HCT116 (cell line): ENCODE measurements at regions not wholly inside any gene's neighbourhood (a gene's known extent, or its start where the extent isn't known, plus 50 kb on each side); places are given as distances from the start of the nearest gene placed in this dataset.

Experiments
- ATAC-seq: fragments of 200-7000 bp; cut with Tn5 transposase; 2 replicates; pipeline ENCODE4 v1.9.1; 2020; ENCODE audit warnings: mild to moderate bottlenecking, moderate library complexity
- BruUV-seq: library from RNA; stranded (reverse); fragments of 400-500 nt; replicated peaks from 2 replicates; lab custom pipeline; 2021; lab: Mats Ljungman, UMichigan
- CTCF ChIA-PET: fragments of 300-600 bp; sonication (Branson Sonifier 250); formaldehyde crosslinking; loops from one replicate; lab custom pipeline; 2021; ENCODE audit warnings: antibody characterized with exemption; lab: Charles Lee
- POLR2A ChIA-PET: fragments of 300-600, 350-600 bp; sonication (Branson Sonifier 250); formaldehyde crosslinking; loops from one replicate; lab custom pipeline; 2021; ENCODE audit warnings: antibody characterized with exemption; lab: Charles Lee
- RAD21 ChIA-PET, 2 experiments: fragments of 300-600 bp; sonication (Branson Sonifier 250); formaldehyde crosslinking; loops; one replicate each; lab custom pipeline; 2023; ENCODE audit warnings: low total read pairs in 2 of 2; ENCODE audit not compliant: uncharacterized antibody in 2 of 2, unreplicated experiment in 2 of 2, low non-redundant PET in 1 of 2; lab: Charles Lee
- DNase-seq: peaks from one replicate; pipeline ENCODE4 v3.0.0-alpha.2; 2010; ENCODE audit warnings: low read depth, low spot score
- H2AFZ ChIP-seq: fragments of 200-600 bp; shearing (Covaris generic), sonication (generic); 2 replicates; pipeline ENCODE4 v1.6.1; 2017; ENCODE audit warnings: low read depth, mixed run types, mixed read lengths, antibody characterized with exemption, low read length; ENCODE audit not compliant: poor library complexity, severe bottlenecking
- H3K27ac ChIP-seq: 2 replicates; pipeline ENCODE4 v1.5.1; 2012; ENCODE audit warnings: low read depth, low read length
- H3K27me3 ChIP-seq: fragments of 200-600 bp; sonication (generic); 2 replicates; pipeline ENCODE4 v1.6.1; 2016; ENCODE audit warnings: mixed run types, low read length, mixed read lengths; ENCODE audit not compliant: insufficient read depth
- H3K36me3 ChIP-seq, 2 experiments: fragments of 200-500 bp in 1 of 2; fragments of 200-600 bp in 1 of 2; sonication (Bioruptor generic) in 1 of 2; sonication (generic) in 1 of 2; 2 replicates each; pipeline versions ENCODE4 v1.5.1 to v1.6.1; 2014 to 2016; ENCODE audit warnings: low read length in 2 of 2, inconsistent platforms in 1 of 2, mixed read lengths in 1 of 2, mixed run types in 1 of 2; ENCODE audit not compliant: insufficient read depth in 2 of 2, control insufficient read depth in 1 of 2
- H3K4me1 ChIP-seq, 2 experiments: fragments of 200-600 bp in 1 of 2; sonication (generic) in 1 of 2; 2 replicates each; pipeline versions ENCODE4 v1.5.1 to v1.6.1; 2012 to 2017; ENCODE audit warnings: low read length in 2 of 2, inconsistent platforms in 1 of 2, mild to moderate bottlenecking in 1 of 2, mixed read lengths in 1 of 2, mixed run types in 1 of 2, moderate library complexity in 1 of 2; ENCODE audit not compliant: insufficient read depth in 2 of 2, control insufficient read depth in 1 of 2
- H3K4me2 ChIP-seq: fragments of 200-600 bp; sonication (generic); 2 replicates; pipeline ENCODE4 v1.6.1; 2017; ENCODE audit warnings: mixed run types, low read length, mixed read lengths
- H3K4me3 ChIP-seq, 2 experiments: fragments of 200-600 bp in 1 of 2; sonication (generic) in 1 of 2; replicated peaks in 1 of 2; 2 replicates each; pipeline ENCODE4 v1.5.1; 2011 to 2016; ENCODE audit warnings: low read length in 2 of 2, control low read depth in 1 of 2, low read depth in 1 of 2, mild to moderate bottlenecking in 1 of 2, mixed read lengths in 1 of 2, mixed run types in 1 of 2
- H3K79me2 ChIP-seq: fragments of 200-600 bp; sonication (generic); 2 replicates; pipeline ENCODE4 v1.6.1; 2017; ENCODE audit warnings: mild to moderate bottlenecking, mixed run types, low read length, moderate library complexity, mixed read lengths; ENCODE audit not compliant: insufficient read depth
- H3K9ac ChIP-seq: fragments of 200-600 bp; sonication (generic); 2 replicates; pipeline ENCODE4 v1.6.1; 2016; ENCODE audit warnings: low read length, mixed read lengths
- H3K9me2 ChIP-seq: fragments of 200-600 bp; sonication (generic), shearing (Covaris generic); 2 replicates; pipeline ENCODE4 v1.6.1; 2017; ENCODE audit warnings: mixed run types, mild to moderate bottlenecking, moderate library complexity; ENCODE audit not compliant: insufficient read depth
- H3K9me3 ChIP-seq, 2 experiments: fragments of 200-500 bp in 1 of 2; fragments of 200-600 bp in 1 of 2; sonication (Bioruptor generic) in 1 of 2; sonication (generic) in 1 of 2; 2 replicates each; pipeline ENCODE4 v1.6.1; 2014 to 2017; ENCODE audit warnings: low read length in 2 of 2, mixed read lengths in 2 of 2, inconsistent platforms in 1 of 2, low read depth in 1 of 2, mild to moderate bottlenecking in 1 of 2, mixed run types in 1 of 2, moderate library complexity in 1 of 2; ENCODE audit not compliant: control insufficient read depth in 1 of 2, insufficient read depth in 1 of 2
- H4K20me1 ChIP-seq: fragments of 200-600 bp; sonication (generic), shearing (Covaris generic); 2 replicates; pipeline ENCODE4 v1.6.1; 2017; ENCODE audit warnings: mixed run types, mild to moderate bottlenecking, moderate library complexity; ENCODE audit not compliant: insufficient read depth
- ATF3 ChIP-seq: IDR thresholded peaks from 2 replicates; pipeline ENCODE4 v1.6.1; 2012
- CEBPB ChIP-seq: IDR thresholded peaks from 2 replicates; pipeline ENCODE4 v1.6.1; 2012; ENCODE audit warnings: low read depth
- EZH2phosphoT487 ChIP-seq: fragments of 200-600 bp; IDR thresholded peaks from 2 replicates; pipeline ENCODE4 v1.6.1; 2018; ENCODE audit warnings: antibody characterized with exemption, borderline replicate concordance
- FOSL1 ChIP-seq: IDR thresholded peaks from 2 replicates; pipeline ENCODE4 v1.6.1; 2012; ENCODE audit warnings: low read depth
- POLR2AphosphoS5 ChIP-seq: IDR thresholded peaks from 2 replicates; pipeline ENCODE4 v1.6.1; 2011; ENCODE audit warnings: mild to moderate bottlenecking, low read depth, low read length, moderate library complexity
- RAD21 ChIP-seq: IDR thresholded peaks from 2 replicates; pipeline ENCODE4 v1.6.1; 2012; ENCODE audit warnings: low read depth, mild to moderate bottlenecking
- TCF7L2 ChIP-seq: IDR thresholded peaks from 2 replicates; pipeline ENCODE4 v1.7.0; 2011; ENCODE audit warnings: borderline replicate concordance, inconsistent platforms; ENCODE audit not compliant: insufficient read depth, insufficient read length; ENCODE audit errors: extremely low read depth
- YY1 ChIP-seq: IDR thresholded peaks from 2 replicates; pipeline ENCODE4 v1.6.1; 2011; ENCODE audit warnings: low read length, low read depth, moderate library complexity, mild to moderate bottlenecking; ENCODE audit not compliant: insufficient replicate concordance; ENCODE audit errors: extremely low read depth
- ZBTB33 ChIP-seq: IDR thresholded peaks from 2 replicates; pipeline ENCODE4 v1.6.1; 2011; ENCODE audit warnings: mild to moderate bottlenecking, low read length, moderate library complexity; ENCODE audit not compliant: insufficient replicate concordance; ENCODE audit errors: extremely low read depth
- ZFX ChIP-seq: fragments of 450-650 bp; IDR thresholded peaks from 2 replicates; pipeline ENCODE4 v1.6.1; 2017
- ZNF274 ChIP-seq: fragments of 200-500 bp; sonication (Bioruptor generic); IDR thresholded peaks from 2 replicates; pipeline ENCODE4 v1.6.1; 2014; ENCODE audit warnings: mild to moderate bottlenecking, low read depth, low read length, inconsistent platforms
- intact Hi-C: fragments of 100-400 bp; cut with micrococcal nuclease; formaldehyde crosslinking; loops from 2 replicates; pipeline ENCODE4 v1.10.0; 2022
- TF ChIP-seq, protein P1 (sequence below): IDR thresholded peaks from 2 replicates; pipeline ENCODE4 v1.6.1; 2012; ENCODE audit warnings: low read depth

DNA sequence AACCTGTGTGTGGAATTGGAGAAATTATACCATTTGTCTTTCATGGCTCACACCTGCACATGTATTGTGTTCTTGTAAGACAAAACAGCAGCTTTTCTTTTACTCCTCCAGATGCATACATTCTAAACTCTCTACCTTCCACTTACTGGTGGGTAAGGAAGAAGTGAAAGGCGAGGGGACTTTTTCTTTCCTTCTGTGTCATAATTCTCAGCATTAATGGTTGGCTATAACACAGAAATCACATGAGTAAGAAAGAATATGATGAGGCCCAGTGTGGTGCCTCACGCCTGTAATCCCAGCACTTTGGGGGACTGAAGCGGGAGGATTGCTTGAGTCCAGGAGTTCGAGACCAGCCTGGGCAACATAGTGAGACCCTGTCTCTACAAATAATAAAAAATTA is 57.8 kb upstream of the SHANK2 start:
- TF ChIP-seq YY1 (no peak), ZNF274 (no peak), RAD21 (no peak), POLR2AphosphoS5 (no peak), FOSL1 (no peak), ZFX (no peak), TCF7L2 (no peak), ZBTB33 (no peak)
- TF ChIP-seq, all 23 proteins: peak for 0
- no peaks in the 10 kb centered on the region for H3K9me2 ChIP-seq
- no TSS peak for BruUV-seq
- POLR2A ChIA-PET = no interaction called here
- RAD21 ChIA-PET = no interaction called here
- CTCF ChIA-PET = no interaction called here
- no peak overlapping the region for H3K27ac ChIP-seq
- peaks cover 0 to 4% of the 10 kb centered on the region in 2 experiments; a peak in 1 of 4 replicates for H3K4me1 ChIP-seq
- H3K36me3 ChIP-seq = no peaks in the 10 kb centered on the region
- ATAC-seq (no peak), DNase-seq (no peak)
- H3K9me3 ChIP-seq = no peaks in the 10 kb centered on the region
- no peak overlapping the region for H2AFZ ChIP-seq
- H3K9ac ChIP-seq = no peak overlapping the region
- no peak overlapping the region for H3K4me2 ChIP-seq
- H3K79me2 ChIP-seq = no peaks in the 10 kb centered on the region
- no peak overlapping the region for H3K4me3 ChIP-seq
- intact Hi-C loops = no loop called here
- no peaks in the 10 kb centered on the region for H4K20me1 ChIP-seq
- H3K27me3 ChIP-seq = no peaks in the 10 kb centered on the region

- ChIA-PET RAD21 (no interaction called here), CTCF (no interaction called here)
- TF ChIP-seq CEBPB (no peak), POLR2AphosphoS5 (no peak), ATF3 (no peak), ZFX (no peak), ZBTB33 (no peak), EZH2phosphoT487 (no peak)
- TF ChIP-seq, protein P1, sequence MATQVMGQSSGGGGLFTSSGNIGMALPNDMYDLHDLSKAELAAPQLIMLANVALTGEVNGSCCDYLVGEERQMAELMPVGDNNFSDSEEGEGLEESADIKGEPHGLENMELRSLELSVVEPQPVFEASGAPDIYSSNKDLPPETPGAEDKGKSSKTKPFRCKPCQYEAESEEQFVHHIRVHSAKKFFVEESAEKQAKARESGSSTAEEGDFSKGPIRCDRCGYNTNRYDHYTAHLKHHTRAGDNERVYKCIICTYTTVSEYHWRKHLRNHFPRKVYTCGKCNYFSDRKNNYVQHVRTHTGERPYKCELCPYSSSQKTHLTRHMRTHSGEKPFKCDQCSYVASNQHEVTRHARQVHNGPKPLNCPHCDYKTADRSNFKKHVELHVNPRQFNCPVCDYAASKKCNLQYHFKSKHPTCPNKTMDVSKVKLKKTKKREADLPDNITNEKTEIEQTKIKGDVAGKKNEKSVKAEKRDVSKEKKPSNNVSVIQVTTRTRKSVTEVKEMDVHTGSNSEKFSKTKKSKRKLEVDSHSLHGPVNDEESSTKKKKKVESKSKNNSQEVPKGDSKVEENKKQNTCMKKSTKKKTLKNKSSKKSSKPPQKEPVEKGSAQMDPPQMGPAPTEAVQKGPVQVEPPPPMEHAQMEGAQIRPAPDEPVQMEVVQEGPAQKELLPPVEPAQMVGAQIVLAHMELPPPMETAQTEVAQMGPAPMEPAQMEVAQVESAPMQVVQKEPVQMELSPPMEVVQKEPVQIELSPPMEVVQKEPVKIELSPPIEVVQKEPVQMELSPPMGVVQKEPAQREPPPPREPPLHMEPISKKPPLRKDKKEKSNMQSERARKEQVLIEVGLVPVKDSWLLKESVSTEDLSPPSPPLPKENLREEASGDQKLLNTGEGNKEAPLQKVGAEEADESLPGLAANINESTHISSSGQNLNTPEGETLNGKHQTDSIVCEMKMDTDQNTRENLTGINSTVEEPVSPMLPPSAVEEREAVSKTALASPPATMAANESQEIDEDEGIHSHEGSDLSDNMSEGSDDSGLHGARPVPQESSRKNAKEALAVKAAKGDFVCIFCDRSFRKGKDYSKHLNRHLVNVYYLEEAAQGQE = no peak
These were observed 57.2 kb upstream of the SHANK2 start for GRCh38 chr11:71309611-71310010.

More at GRCh38 chr11:71309611-71310010, 57.2 kb upstream of the SHANK2 start:
- BruUV-seq = no TSS peak
- H3K36me3 ChIP-seq = no peaks in the 10 kb centered on the region
- no peaks in the 10 kb centered on the region for H4K20me1 ChIP-seq
- H3K27me3 ChIP-seq = no peaks in the 10 kb centered on the region
- H3K79me2 ChIP-seq = no peaks in the 10 kb centered on the region
- no peak overlapping the region for H3K4me2 ChIP-seq
- ATAC-seq (peak; percentile 36; the same call in 1 of the 2 replicates), DNase-seq (no peak)
- H3K9ac ChIP-seq = no peak overlapping the region
- H3K4me1 ChIP-seq = peaks cover 0 to 4% of the 10 kb centered on the region in 2 experiments; a peak in 1 of 4 replicates
- no peak overlapping the region for H3K4me3 ChIP-seq
- intact Hi-C loops = no loop called here
- POLR2A ChIA-PET = no interaction called here
- no peaks in the 10 kb centered on the region for H3K9me2 ChIP-seq
- no peak overlapping the region for H3K27ac ChIP-seq
- no peaks in the 10 kb centered on the region for H3K9me3 ChIP-seq
- H2AFZ ChIP-seq = no peak overlapping the region
